Cerebellar cortex (tissue), 1 donor: ENCODE measurements at regions not wholly inside any gene's neighbourhood (a gene's known extent, or its start where the extent isn't known, plus 50 kb on each side); places are given as distances from the start of the nearest gene placed in this dataset.
"Not testable (repeated sequence)": the region's sequence is repeated elsewhere in the genome, so short reads cannot be mapped to it uniquely, and the experiment has no call there.

Experiments used
- DNase-seq: peaks from one replicate; pipeline ENCODE4 v3.0.0-alpha.2; 2015; ENCODE audit warnings: low spot score

GRCh38 chr3:145422556-145422955 is 738.4 kb downstream of the PLOD2 start:
- DNase-seq: no peak

- DNase-seq: no peak
These were observed 733.6 kb downstream of the PLOD2 start for GRCh38 chr3:145427355-145427754.

- no peak for DNase-seq
These were observed 731.4 kb downstream of the PLOD2 start for GRCh38 chr3:145429546-145429945.

GRCh38 chr3:145448436-145448835 is 712.5 kb downstream of the PLOD2 start:
- no peak for DNase-seq

- DNase-seq: no peak
These were observed 710.8 kb downstream of the PLOD2 start for GRCh38 chr3:145450018-145450682.

- DNase-seq: no peak
These were observed 703.0 kb downstream of the PLOD2 start for GRCh38 chr3:145457825-145458552.

GRCh38 chr3:145459681-145460080 is 701.3 kb downstream of the PLOD2 start:
- not testable (repeated sequence) for DNase-seq

- DNase-seq: no peak
These were observed 689.0 kb downstream of the PLOD2 start for GRCh38 chr3:145471976-145472375.

- DNase-seq: not testable (repeated sequence)
These were observed 678.2 kb downstream of the PLOD2 start for GRCh38 chr3:145482735-145483134.

GRCh38 chr3:145483992-145484391 is 677.0 kb downstream of the PLOD2 start:
- DNase-seq: no peak

- DNase-seq: no peak
These were observed 672.0 kb downstream of the PLOD2 start for GRCh38 chr3:145489011-145489410.

- DNase-seq: no peak
These were observed 670.6 kb downstream of the PLOD2 start for GRCh38 chr3:145490088-145491048.

GRCh38 chr3:145492456-145492855 is 668.5 kb downstream of the PLOD2 start:
- no peak for DNase-seq

GRCh38 chr3:145517416-145517815 is 643.6 kb downstream of the PLOD2 start:
- DNase-seq: not testable (repeated sequence)

- DNase-seq: no peak
These were observed 642.3 kb downstream of the PLOD2 start for GRCh38 chr3:145518639-145519038.

- no peak for DNase-seq
These were observed 641.5 kb downstream of the PLOD2 start for GRCh38 chr3:145519398-145520047.

- no peak for DNase-seq
These were observed 638.8 kb downstream of the PLOD2 start for GRCh38 chr3:145522179-145522578.

GRCh38 chr3:145522893-145523651 is 637.9 kb downstream of the PLOD2 start:
- DNase-seq: no peak

- DNase-seq: no peak
These were observed 629.4 kb downstream of the PLOD2 start for GRCh38 chr3:145531548-145531947.

- DNase-seq: no peak
These were observed 627.3 kb downstream of the PLOD2 start for GRCh38 chr3:145533696-145534095.

GRCh38 chr3:145536461-145536860 is 624.5 kb downstream of the PLOD2 start:
- DNase-seq: no peak
